NCI-H510A (cell line): ENCODE measurements at regions not wholly inside any gene's neighbourhood (a gene's known extent, or its start where the extent isn't known, plus 50 kb on each side); places are given as distances from the start of the nearest gene placed in this dataset.
"Not testable (repeated sequence)": the region's sequence is repeated elsewhere in the genome, so short reads cannot be mapped to it uniquely, and the experiment has no call there.

Experiments used
- DNase-seq: peaks from one replicate; lab custom pipeline; 2025; lab: John Stamatoyannopoulos, UW

DNA sequence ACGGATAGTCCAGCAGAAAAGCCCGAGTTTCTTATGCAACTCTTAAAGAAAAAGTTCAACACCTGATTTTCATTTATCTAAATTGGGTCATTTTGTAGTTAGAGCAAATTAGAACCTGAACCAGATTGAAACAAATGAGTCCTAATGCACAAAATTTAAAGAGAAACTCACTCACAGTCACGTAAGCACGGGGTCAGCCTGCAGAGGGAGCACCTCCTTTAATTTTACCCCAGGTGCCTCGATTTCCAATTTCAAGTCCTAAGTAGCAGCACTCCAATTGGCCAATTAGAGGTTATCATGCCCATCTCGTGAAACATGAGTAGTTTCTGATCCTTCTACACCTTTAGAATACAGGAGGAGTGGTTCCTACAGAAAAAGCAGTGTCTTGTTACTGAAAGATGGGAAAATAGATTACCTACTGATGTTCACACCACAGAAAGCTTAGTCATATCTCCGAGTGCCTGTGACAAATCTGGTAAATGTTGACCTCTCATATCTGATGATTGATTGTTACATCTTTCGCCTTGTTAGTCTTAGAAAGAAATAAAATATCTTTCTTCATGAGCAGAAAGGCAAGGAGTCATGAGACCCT lies 1929.8 kb upstream of the LRRTM1 start:
- no peak for DNase-seq

DNA sequence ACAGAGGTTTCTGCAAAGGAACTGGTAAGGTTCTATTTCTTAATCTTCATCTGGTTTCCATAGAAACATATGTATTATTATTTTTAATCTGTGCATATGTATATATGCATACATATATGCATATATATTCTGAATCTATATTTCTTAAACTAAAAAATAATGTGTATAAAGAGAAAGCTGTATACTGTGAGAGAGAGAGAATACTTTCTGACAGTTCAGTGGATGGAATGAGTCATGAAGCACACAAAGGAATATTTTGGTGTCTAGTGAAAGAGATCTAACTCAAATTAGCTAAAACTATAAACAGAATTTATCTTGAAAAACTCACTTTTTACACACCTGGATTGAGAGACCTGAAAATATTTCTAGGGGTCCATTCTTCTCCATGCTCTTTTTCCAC lies 1929.3 kb upstream of the LRRTM1 start:
- no peak for DNase-seq

DNA sequence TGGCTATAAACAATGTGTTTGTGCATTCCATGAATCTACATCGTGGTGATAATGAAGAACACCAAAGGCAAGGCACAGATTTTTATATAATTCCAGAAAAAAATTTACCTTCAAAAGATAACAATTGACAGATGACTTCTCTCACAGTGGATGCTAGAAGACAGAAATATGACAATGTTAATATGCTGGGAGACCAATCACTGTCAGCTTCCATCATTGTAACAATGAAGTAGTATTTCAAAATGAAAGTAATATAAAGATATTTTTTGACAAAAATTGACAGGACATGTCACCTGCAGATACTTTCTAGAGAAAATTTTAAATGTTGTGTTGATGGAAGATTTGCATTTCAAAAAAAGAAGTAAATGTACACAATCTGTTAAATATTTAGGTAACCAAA lies 1925.9 kb upstream of the LRRTM1 start:
- no peak for DNase-seq

DNA sequence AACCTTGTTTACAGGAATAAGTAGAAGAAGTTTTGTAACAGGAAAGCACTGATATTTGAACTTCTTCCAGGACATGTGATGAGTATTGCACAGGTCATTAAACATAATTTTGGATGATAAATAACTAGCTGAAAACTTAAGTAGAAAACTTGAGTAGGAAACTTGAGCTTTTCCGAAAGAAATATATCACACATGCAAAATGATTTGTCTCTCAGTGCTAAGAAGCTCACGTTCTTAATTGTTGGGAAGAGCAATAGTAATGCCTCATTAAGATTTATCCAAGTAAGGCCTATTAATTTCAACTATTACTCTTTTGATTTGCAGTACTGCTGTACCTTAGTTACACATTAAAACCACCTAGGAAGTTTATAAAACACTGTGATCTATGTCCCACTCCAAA lies 1921.9 kb upstream of the LRRTM1 start:
- DNase-seq = no peak

DNA sequence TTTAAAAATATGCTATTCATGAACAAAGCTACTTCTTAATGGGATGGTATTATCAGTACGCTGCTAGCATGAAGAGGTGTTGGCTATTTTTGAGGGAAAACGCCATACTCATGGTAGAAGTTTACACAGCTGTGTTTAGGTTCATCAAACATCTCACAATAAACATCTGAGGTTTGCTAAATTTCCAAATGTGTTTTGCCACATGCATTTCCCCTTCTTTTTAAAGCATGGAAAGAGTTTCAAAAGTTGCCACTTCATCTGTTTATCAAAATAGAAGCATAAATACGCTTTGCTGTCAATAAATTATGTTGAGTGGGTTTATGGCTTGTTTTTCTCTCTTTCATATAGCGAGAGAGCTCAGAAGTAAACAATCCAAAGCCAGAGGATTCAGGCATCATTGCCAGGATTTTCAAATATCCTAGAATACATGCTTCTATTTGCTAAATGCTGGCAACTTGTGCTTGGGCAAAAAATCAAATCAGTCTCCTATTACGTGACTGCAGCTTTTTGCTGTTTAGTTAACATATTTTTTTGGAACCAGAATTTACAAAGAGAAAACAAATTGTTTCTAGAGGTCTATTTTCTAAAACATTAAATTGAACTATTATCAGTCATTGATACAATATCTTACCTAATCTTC lies 1919.9 kb upstream of the LRRTM1 start:
- DNase-seq = no peak

DNA sequence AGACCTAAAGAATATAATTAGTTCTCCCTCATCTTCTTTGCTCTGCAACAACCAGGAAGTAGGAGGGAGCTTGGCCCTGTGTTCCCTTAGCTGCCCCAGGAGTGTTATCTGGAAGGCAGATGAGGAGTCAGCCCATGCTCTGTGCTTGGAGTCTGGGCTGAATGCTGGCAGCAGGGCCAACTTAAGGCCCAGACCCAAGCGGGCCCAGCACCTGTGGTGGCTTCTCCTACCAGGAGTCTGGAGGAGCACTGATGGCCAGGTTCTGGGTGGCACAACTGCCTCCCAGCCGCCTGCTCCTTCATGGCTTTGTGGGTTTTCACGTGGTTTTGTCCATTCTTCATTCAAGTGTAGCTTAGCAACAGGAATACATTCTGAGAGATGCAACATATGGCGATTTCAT lies 1910.7 kb upstream of the LRRTM1 start:
- DNase-seq = no peak

DNA sequence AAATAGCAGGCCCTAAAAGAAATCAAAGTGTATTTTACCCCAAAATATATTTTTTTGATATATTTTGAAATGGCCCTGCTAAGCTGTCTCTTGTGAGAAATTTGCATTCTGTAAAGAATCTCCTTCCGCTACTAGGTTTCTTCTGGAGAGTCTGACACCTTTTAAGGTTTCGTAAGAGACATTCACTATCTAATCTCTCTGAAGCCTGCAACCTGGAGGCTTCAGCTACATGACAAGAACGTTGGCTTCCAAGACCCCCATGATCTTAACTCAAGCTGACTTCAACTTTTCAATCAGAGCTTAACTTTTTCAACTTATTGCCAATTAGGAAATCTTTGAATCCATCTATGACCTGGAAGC lies 1894.9 kb upstream of the LRRTM1 start:
- no peak for DNase-seq

DNA sequence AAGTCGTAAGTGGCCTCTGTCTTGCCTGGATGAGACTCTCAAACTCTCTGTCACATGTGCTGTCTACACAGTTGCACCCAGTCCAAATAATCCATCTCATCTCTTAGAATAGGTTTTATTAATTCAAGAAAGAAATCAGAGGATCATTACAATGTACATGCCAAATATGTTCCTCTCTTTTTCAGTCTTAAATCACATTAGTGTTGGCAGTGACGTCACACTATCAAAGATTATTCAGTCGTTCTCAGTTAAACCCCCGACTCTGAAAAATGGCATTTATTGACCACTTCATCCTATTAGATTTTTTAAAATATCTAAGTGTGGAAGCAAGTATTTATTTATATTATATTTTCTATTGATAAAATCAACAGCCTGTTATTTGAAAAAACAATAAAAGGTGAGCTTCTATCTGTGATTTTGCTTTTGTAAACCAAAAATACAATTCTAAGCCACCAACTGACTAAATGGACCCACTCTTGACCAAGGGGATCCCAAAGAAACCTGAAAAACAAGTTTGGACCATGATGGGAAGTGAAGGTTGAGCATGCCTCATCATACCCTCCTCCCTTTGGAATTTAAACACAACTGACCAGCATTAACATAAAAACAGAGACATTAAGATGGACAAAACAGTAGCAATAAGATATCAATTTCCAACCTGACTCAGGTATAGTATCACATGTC lies 1894.4 kb upstream of the LRRTM1 start:
- no peak for DNase-seq

DNA sequence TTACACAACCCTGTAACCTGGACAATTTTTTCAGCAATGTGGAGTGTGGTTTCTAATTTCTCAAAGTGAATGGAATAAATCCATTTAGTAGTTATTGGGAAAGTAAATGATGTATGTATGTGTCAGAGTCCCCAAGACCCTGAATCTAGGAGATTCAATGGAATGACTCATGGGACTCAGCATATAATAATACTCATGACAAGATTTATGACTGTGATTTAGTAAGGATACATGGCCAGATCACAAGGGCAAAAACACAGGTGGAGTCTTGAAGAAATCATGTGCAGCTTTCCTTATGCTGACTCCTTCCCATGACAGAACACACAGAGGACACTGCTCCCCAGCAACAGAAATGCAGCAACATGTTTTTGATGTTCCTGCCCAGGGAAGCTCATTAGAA lies 1877.7 kb upstream of the LRRTM1 start:
- DNase-seq = no peak

DNA sequence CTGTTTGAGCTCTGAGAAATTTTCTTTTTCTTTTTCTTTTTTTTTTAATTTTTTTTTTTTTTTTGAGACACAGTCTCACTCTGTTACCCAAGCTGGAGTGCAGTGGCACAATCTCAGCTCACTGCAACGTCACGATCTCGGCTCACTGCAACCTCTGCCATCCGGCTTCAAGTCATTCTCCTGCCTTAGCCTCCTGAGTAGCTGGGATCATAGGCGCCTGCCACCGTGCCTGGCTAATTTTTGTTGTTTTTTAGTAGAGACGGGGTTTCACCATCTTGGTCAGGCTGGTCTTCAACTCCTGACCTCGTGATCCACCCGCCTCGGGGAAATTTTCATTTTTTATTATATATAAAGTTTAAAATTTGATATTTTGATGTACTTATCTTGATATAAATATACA lies 1870.7 kb upstream of the LRRTM1 start:
- not testable (repeated sequence) for DNase-seq

DNA sequence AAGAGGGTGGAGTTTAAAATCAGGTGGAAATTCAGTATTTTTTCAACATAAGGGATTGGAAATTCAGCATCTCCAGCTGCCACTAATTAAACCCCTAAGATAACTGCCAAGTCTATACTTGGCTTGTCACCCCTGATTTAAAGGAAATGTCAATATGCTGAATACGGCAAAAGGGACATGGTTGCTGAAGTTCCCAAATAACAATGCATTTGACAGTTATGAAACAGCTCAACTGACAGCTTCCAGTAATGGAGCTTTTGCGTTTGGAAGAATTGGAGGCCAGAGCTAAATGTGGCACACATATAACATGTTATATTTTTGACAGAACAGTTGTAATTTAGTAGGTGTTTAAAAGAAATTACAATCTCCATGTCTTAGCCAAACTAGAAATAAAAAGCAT lies 1867.9 kb upstream of the LRRTM1 start:
- DNase-seq = no peak

DNA sequence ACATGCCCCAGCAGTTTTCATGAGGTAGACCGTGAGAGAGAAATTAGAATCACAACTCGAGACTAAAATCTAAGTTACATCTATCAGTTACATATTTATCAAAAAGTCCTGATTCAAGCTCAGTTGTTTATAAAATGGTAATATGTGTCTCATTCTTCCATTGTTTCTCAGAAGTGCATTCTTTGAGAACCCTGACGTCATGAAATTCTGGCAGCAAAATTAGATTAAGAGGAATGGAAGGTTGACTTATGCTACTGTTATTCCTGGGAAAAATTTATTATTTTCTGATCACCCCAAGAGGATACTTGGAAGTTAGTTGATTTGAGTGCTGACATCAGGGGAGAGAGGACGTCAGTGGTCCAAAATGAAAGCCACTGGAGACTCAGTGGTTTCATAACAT lies 1864.8 kb upstream of the LRRTM1 start:
- no peak for DNase-seq

DNA sequence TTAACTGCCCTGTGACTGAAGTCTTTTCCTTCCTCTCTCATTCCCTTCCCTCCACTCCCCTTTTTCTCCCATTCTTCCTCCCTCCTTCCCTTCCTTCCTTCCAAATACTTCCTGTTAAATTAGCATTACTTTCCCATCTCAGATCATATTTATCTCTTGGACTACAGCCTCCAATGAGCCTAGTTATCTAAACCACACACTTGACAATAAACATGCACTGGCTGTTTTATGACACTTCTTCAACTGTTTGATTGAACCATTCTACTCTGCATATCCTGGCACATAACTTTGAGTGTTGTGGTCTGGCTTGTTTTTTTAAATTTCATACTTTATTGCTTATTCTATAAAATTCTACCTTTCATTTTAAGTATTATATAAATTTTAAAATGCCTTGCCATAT lies 1860.8 kb upstream of the LRRTM1 start:
- DNase-seq = no peak

DNA sequence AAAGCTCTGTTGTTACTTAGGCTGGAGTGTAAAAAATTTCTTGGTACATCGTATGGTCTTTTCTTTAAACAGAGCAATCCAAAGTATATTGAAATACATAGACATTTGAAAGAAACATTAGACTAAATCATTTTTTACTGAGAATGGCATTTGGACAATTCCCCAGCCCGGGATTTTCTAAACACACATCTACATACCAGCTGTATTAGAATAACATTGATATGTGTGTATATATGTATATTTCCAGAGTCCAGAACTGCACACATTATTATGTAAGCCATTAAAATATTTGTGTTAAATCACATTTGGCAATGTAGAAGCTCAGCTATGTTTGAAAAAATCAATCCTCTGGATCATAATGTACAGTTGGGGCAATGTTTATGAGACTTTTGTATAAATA lies 1853.6 kb upstream of the LRRTM1 start:
- DNase-seq = no peak

DNA sequence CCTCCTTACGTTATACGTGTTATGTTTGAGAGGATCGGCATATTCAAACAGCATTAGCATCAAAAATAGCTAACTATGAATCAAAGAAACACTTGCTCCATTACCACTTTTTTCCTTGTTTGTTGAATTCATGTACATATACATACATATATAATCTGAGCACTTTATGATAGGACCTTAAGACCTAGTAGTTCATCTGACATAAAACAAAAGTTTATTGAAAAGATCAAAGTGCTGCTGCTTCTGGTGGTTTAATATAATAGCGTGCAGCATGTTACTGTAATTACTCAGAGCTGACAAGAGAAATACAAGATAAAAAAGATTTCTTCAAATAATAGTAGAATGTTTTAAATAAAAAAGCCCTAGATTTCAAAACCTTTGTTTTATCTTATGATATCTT lies 1850.9 kb upstream of the LRRTM1 start:
- no peak for DNase-seq

DNA sequence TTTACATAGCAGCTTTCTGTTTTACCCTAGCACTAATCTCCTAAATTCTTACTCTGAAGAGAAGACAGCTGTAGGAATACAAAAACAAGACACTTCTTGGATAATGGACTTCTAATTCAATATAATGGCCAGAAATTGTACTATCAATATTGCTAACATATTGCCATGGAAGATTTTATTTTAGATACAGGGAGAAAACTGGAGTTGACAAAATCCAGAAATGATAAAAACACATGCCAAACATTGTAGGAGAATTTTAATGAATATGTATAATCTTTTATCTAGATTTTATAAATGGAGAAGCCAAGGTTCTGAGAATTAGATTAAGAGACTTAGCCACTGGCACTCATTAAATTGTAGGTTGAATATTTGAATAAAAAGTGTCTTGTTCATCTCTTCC lies 1838.8 kb upstream of the LRRTM1 start:
- no peak for DNase-seq

DNA sequence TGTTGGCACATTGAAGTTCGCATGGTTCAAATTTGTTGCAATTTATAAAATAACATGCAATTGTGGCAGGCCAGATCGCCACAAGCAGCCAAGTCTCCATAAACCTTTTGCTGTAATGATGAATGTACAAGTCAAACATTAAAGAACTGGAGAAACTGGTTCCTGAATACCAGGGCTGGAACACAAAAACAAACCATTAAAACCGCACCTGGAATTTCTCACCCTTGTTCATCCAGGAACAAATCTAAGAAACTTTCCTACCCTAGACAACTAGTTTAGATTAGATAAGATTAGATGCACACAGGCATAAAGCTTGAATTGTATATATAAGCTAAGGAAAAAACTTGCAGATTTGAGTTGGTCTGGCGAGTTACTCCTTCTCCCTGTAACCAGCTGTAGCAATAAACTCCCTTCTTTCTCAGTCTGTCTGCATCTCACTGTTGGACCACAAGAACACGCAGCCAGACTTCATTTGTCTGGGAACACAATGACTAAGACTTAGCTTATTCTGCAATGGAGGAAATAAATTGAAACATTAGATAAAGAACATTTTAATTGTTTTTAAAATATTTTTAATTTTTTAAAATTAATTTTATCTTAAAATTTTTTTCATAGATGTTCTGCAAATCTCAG lies 1835.5 kb upstream of the LRRTM1 start:
- DNase-seq = peak; percentile 67

DNA sequence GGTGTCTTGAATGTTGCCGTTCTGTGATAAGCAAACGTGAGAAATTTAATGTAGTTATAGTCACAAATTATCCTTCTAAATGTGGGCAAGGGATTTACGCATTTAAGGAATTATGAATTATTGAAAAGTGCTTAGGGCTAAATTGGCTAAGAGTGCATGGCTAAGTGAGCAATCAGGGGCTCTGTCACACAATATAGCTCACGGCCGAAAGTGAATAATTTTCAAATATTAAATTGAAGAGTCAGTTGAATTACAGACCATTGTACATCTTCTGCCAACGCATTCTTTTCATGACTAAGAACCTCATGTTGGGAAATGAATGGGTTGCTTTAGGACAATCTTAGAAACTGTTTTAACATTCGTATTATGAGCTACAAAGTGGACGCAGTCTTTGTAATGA lies 1832.9 kb upstream of the LRRTM1 start:
- DNase-seq = no peak

DNA sequence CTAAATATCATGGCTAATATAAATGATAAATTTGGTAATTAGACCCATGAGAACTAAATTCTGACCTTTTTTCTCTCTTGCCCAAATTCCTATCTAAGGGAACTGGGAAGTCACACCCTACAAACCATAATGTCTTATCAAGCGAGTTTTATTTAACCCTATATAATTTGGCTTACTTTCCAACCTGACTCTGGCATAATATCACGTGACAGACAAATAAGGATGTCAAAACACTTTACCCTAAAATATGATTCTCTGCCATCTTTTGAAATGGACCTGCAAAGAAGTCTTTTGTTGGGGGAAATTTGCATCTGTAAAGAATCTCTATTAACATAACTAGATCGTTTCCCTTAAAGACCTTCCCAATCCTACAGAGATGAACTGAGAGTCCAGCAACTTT lies 1823.5 kb upstream of the LRRTM1 start:
- DNase-seq = no peak

DNA sequence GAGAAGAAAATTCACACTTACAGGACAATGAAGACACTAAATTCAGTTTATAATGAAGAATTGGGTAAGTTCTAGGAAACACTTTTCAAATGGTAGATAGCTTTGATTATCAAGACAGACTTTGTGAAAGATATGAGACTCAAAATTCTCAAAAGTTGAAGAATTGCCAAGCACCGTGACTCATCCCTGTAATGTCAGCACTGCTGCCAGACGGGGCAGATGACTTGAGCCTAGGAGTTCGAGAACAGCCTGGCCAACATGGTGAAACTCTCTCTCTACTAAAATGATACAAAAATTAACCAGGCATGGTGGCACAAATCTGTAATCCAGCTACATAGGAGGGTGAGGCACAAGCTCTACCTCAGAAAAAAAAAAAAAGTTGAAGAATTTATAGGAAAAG lies 1820.1 kb upstream of the LRRTM1 start:
- DNase-seq = no peak

DNA sequence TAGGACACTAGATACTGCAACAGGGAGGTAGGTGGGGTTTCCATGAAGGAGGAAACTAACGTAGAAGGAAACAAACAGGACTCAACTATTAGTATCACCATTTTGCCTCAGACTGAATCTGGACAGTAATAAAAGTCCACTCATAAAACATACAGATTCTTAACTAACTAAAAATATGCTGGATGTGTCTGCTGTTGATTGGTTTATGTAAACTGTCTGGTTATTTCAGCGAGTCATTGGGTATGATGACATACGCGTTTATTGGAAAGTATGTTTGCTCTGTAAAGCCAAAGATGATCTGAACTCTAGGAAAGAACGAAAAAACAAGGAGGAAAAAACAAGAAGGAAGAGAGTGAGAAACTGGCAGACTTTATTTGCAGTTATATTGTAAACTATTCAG lies 1816.1 kb upstream of the LRRTM1 start:
- DNase-seq = no peak

DNA sequence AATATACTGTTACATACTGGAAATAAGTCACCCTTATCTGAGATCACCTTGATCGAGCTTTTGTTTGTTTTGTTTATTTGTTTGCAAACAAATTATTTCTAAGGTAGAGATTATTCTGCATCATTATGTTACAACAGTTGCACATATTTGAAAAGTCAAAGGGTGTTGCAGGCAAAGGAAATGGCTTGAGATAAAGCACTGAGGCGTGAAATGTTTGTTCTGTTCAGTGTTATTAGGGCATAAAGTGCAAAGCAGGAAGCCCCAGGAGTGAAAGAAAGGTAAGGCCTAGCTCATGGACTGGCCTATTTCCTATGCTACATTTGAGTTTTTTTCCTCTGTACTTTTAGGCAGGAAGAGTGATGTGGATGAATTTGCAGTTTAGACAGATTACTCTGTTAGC lies 1815.6 kb upstream of the LRRTM1 start:
- no peak for DNase-seq

DNA sequence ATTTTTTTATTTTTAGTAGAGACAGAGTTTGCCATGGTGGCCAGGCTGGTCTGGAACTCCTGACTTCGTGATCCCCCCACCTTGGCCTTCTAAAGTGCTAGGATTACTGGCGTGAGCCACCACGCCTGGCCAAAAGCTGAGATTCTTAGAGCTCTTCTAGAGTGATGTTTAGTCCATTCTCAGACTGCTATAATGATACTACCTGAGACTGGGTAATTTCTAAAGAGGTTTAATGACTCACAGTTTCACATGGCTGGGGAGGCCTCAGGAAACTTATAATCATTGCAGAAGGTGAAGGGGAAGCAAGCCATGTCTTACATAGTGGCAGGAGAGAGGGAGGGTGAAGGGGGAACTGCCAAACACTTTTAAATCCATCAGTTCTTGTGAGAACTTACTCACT lies 1804.9 kb upstream of the LRRTM1 start:
- no peak for DNase-seq

DNA sequence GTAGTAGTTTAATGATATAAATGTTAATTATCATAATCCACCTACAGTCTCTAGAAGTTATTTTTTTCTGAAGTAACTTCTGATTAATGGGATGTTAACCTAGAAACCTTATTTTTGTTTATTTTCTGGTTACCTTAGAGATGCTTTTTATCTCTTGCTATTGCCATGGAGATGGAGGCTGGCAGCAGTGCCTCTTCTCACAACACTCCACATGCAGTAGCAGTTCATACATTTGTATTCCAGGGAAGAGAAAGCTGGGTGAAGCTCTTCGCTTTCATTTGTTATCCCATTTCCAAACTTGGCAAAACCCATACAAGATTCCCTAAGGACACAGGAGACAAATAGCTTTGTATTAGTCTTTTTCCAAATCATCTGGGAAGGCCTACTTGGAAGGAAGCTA lies 1794.1 kb upstream of the LRRTM1 start:
- no peak for DNase-seq
